GM12892 (cell line): ENCODE measurements at regions not wholly inside any gene's neighbourhood (a gene's known extent, or its start where the extent isn't known, plus 50 kb on each side); places are given as distances from the start of the nearest gene placed in this dataset.

ENCODE experiments used
- POLR2A ChIP-seq: IDR thresholded peaks from 2 replicates; pipeline ENCODE4 v1.6.1; 2011; ENCODE audit warnings: low read depth, low read length, control low read depth
- POLR2AphosphoS5 ChIP-seq: IDR thresholded peaks from 2 replicates; pipeline ENCODE4 v1.6.1; 2011; ENCODE audit warnings: low read depth, low read length, control low read depth

GRCh38 chr18:1499265-1499664, 594.6 kb downstream of the ADCYAP1 start:
- no peak for TF ChIP-seq POLR2AphosphoS5
- no peak for TF ChIP-seq POLR2A
